RWPE2 (cell line): ENCODE measurements at regions not wholly inside any gene's neighbourhood (a gene's known extent, or its start where the extent isn't known, plus 50 kb on each side); places are given as distances from the start of the nearest gene placed in this dataset.

ENCODE experiments used
- ATAC-seq: fragments of 200-7000 bp; cut with Tn5 transposase; 3 replicates; pipeline ENCODE4 v1.9.1; 2021; ENCODE audit warnings: low read depth
- DNase-seq: peaks from one replicate; pipeline ENCODE4 v3.0.0-alpha.2; 2020; ENCODE audit warnings: low spot score
- H3K27ac ChIP-seq: fragments of 450-650 bp; 2 replicates; pipeline ENCODE4 v1.5.1; 2017; ENCODE audit warnings: mild to moderate bottlenecking; ENCODE audit not compliant: poor library complexity, severe bottlenecking
- H3K27me3 ChIP-seq: fragments of 250-450 bp; sonication (Bioruptor Pico); 2 replicates; pipeline ENCODE4 v1.5.1; 2021; ENCODE audit warnings: mild to moderate bottlenecking, moderate library complexity; ENCODE audit not compliant: insufficient read depth, poor library complexity, severe bottlenecking
- H3K36me3 ChIP-seq: fragments of 250-450 bp; sonication (Bioruptor Pico); 2 replicates; pipeline ENCODE4 v1.5.1; 2020; ENCODE audit warnings: low read depth, mild to moderate bottlenecking, moderate library complexity
- H3K4me1 ChIP-seq: fragments of 250-450 bp; sonication (Bioruptor Pico); 2 replicates; pipeline ENCODE4 v1.5.1; 2021; ENCODE audit warnings: mild to moderate bottlenecking, moderate library complexity; ENCODE audit not compliant: insufficient read depth, poor library complexity, severe bottlenecking
- H3K4me3 ChIP-seq: fragments of 250-450 bp; sonication (Bioruptor Pico); 2 replicates; pipeline ENCODE4 v1.5.1; 2021; ENCODE audit warnings: mild to moderate bottlenecking, moderate library complexity; ENCODE audit not compliant: severe bottlenecking
- H3K9me3 ChIP-seq: fragments of 250-450 bp; sonication (Bioruptor Pico); 2 replicates; pipeline ENCODE4 v1.5.1; 2021; ENCODE audit warnings: mild to moderate bottlenecking, moderate library complexity; ENCODE audit not compliant: severe bottlenecking
- TF ChIP-seq, protein P1 (sequence below): fragments of 450-650 bp; IDR thresholded peaks from one replicate; pipeline ENCODE4 v1.5.1; 2017; ENCODE audit warnings: mild to moderate bottlenecking, moderate library complexity; ENCODE audit not compliant: poor library complexity, severe bottlenecking

DNA sequence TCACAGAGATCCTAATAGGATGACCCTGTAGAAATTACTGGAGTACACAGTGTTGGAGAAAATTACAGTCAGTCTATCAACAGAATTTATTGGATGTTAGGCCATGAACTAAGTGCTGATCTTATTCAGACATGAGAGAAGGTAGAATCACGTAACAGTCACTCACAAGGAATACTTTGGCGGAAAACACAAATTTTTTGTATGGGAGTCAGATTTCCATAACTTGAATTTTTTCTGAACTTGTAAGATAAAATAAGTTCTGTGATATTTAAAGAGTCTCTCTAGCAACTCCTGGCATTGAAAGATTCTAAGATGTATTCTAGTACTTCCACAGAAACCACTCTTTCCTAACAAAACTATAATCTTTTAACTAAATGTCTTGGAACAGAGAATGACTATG, 178.8 kb upstream of the MME start:
- H3K4me3 ChIP-seq: no peak overlapping the region
- no peaks in the 10 kb centered on the region for H3K36me3 ChIP-seq
- DNase-seq (no peak), ATAC-seq (no peak)
- H3K9me3 ChIP-seq: no peaks in the 10 kb centered on the region
- peaks cover 7% of the 10 kb centered on the region for H3K4me1 ChIP-seq
- H3K27me3 ChIP-seq: no peaks in the 10 kb centered on the region
- no peak overlapping the region for H3K27ac ChIP-seq
- TF ChIP-seq, protein P1, sequence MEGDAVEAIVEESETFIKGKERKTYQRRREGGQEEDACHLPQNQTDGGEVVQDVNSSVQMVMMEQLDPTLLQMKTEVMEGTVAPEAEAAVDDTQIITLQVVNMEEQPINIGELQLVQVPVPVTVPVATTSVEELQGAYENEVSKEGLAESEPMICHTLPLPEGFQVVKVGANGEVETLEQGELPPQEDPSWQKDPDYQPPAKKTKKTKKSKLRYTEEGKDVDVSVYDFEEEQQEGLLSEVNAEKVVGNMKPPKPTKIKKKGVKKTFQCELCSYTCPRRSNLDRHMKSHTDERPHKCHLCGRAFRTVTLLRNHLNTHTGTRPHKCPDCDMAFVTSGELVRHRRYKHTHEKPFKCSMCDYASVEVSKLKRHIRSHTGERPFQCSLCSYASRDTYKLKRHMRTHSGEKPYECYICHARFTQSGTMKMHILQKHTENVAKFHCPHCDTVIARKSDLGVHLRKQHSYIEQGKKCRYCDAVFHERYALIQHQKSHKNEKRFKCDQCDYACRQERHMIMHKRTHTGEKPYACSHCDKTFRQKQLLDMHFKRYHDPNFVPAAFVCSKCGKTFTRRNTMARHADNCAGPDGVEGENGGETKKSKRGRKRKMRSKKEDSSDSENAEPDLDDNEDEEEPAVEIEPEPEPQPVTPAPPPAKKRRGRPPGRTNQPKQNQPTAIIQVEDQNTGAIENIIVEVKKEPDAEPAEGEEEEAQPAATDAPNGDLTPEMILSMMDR: no peak

DNA sequence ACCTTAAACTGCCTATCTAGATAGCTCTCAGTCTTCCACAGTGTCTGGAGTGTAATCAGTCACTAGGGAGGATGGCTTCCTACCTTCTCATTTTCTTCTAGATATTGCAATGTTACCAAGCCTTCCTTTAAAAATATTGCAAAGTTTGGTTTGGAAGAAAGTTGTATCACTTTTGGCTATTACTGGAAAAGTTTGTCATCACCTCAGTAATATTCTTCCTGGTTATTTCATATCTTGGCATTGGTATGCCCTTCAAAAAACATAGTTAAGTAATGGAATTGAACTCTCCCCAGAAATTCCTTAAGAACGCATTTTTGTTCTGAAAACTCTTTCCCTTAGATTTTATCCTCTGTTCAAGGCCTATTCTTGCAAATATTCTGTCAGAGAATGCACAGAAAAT, 179.3 kb upstream of the MME start:
- Histone ChIP-seq H3K9me3 (no peaks in the 10 kb centered on the region), H3K4me3 (no peak overlapping the region), H3K27ac (no peak overlapping the region), H3K36me3 (no peaks in the 10 kb centered on the region), H3K27me3 (no peaks in the 10 kb centered on the region), H3K4me1 (peaks cover 7% of the 10 kb centered on the region)
- no peak for ATAC-seq
- DNase-seq: no peak
- TF ChIP-seq, protein P1: no peak

DNA sequence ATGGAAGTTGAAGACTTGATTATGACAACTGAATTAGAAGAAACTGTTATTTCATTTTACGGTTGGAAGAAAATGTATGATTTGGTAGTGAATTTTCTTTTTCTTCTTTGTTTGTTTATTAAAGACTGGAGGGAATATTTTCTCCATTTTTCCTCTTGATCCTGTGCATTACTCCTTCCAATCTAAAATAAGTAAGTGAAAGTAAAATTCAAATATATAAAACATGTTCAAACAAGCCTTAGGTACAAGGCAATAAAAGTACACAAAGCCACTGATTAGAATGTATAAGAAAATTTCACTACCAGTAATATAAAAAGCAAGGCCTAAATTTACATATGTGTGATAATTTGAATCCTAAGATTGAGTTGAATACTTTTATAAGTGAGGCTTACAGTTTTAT, 181.2 kb upstream of the MME start:
- Histone ChIP-seq H3K27ac (no peak overlapping the region), H3K36me3 (no peaks in the 10 kb centered on the region), H3K4me1 (peaks cover 7% of the 10 kb centered on the region), H3K27me3 (no peaks in the 10 kb centered on the region), H3K4me3 (no peak overlapping the region), H3K9me3 (no peaks in the 10 kb centered on the region)
- ATAC-seq (no peak), DNase-seq (no peak)
- TF ChIP-seq, protein P1: no peak

DNA sequence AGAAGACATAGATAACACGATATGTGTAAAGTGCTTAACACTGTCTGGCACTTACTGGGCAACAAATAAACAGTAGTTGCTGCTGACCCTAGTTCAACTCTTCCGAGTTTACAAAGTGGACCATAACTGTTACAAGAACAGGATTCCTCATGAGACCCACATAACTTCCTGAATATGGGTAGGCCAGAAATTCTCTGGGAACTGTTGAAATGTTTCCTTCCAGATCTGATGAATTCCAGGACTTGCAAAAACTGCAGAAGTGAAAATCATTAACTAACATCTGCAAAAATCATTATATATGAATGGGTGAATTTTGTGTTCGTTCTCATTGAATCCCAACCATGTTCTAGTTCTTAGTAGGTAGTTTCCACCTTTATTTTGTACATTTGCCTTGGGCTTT, 181.7 kb upstream of the MME start:
- no peak for ATAC-seq
- Histone ChIP-seq H3K9me3 (no peaks in the 10 kb centered on the region), H3K4me1 (peaks cover 7% of the 10 kb centered on the region), H3K27ac (no peak overlapping the region), H3K4me3 (no peak overlapping the region), H3K27me3 (no peaks in the 10 kb centered on the region), H3K36me3 (no peaks in the 10 kb centered on the region)
- TF ChIP-seq, protein P1: no peak
- no peak for DNase-seq

DNA sequence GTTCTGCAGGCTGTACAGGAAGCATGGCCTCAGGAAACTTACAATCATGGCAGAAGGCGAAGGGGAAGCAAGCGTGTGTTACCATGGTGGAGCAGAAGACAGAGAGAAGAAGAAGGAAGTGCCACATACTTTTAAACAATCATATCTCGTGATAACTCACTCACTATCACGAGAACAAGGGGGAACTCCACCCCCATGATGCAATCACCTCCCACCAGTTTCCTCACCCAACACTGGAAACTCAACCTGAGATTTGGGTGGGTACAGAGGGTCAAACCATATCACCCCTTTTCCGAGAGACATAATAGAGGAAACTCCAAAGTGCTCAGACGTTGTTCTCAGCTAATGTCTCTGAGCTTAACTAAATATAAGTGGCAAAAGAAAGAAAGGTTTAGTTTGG, 186.3 kb upstream of the MME start:
- no peak overlapping the region for H3K4me3 ChIP-seq
- H3K27ac ChIP-seq: no peak overlapping the region
- ATAC-seq: no peak
- no peaks in the 10 kb centered on the region for H3K9me3 ChIP-seq
- no peaks in the 10 kb centered on the region for H3K27me3 ChIP-seq
- TF ChIP-seq, protein P1: no peak
- H3K4me1 ChIP-seq: peaks cover 2% of the 10 kb centered on the region
- DNase-seq: no peak
- H3K36me3 ChIP-seq: no peaks in the 10 kb centered on the region
